SK-MEL-5 (cell line): ENCODE measurements at regions not wholly inside any gene's neighbourhood (a gene's known extent, or its start where the extent isn't known, plus 50 kb on each side); places are given as distances from the start of the nearest gene placed in this dataset.

Source experiments
- DNase-seq: peaks from one replicate; pipeline ENCODE4 v3.0.0-alpha.2; 2016; ENCODE audit warnings: low read depth, low spot score
- in situ Hi-C: cut with HindIII; loops from 2 replicates; pipeline ENCODE4 v1.10.0; 2016; ENCODE audit warnings: low sequenced_read_pairs, high pct_unique_total_duplicates, low pct_unique_long_range_greater_than_20kb

GRCh38 chr11:43573873-43574272 is 106.7 kb upstream of the HSD17B12 start:
- DNase-seq = no peak
- in situ Hi-C loops = no loop called here

GRCh38 chr11:43574411-43574810 is 106.1 kb upstream of the HSD17B12 start:
- in situ Hi-C loops = no loop called here
- no peak for DNase-seq

DNA sequence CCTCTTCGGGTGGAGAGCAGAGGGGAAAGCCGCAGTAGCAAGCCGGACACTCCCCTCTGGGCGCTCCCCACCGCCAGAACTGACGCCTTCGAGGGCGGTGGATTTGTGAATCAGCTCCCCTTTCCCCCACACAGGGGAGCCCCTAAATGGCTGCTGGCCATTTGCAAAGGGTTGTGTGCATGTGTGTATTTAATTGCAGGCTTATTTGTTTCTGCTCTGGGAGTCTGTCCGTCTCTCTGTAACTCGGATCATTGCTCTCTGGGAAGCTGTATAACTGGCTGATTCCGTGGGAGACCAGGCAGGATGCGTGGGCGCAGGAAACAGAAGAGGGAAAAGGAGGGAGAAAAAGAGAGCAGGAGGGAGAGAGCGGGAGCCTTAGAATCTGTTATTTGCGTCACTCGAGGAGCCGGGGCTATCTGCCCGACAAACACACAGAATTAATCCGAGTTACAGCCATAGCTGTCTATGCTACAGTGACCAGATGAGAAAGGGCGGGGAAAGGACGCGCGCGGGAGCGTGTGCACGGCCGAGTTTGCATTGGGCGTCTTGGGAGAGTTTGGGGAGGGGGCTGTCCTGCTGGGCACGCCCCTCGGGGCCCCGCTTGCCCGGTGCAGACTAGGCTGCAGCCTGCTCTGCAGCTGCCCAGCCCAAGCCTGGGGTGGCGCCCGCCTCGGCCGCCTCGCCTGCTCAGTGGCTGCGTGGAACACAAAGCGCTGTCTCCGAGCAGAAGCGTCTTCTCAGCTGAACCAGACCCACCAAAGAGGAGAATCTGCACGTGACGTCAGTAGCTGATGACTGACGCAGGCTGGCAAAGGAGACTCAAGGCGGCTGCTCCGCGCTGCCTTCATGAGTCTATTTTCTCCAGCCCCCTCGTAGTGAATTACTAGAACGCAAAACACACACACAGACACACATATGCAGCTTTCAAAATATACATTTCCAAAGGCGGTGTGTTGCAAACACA is 105.3 kb upstream of the HSD17B12 start:
- in situ Hi-C loops = no loop called here
- DNase-seq = peak; percentile 69

- in situ Hi-C loops = no loop called here
- DNase-seq = no peak
These were observed 104.6 kb upstream of the HSD17B12 start for GRCh38 chr11:43575913-43576310.

DNA sequence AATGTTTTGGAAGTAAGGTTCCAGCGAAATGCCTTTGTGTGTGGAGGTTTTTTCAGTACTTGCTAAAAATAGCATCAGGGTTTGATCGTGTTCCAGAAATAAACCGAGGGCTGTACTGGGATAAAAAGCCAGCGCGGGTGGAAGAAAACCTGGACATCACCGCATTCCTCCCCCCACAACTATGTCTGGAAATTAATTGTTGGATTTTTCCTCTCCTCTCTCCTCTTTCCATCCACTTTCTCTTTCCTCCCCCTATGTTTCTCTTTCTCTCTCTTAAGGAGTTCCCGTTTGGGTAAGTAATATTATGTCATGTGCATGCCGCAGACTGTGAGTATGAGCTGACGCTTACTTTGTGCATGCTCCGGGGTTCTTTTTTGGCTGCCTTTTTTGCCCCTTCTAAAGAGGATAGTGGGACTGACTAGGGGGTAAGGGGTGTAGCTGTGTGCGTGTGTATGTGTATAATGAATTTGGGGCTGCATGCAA is 104.2 kb upstream of the HSD17B12 start:
- DNase-seq = no peak
- in situ Hi-C loops = no loop called here

DNA sequence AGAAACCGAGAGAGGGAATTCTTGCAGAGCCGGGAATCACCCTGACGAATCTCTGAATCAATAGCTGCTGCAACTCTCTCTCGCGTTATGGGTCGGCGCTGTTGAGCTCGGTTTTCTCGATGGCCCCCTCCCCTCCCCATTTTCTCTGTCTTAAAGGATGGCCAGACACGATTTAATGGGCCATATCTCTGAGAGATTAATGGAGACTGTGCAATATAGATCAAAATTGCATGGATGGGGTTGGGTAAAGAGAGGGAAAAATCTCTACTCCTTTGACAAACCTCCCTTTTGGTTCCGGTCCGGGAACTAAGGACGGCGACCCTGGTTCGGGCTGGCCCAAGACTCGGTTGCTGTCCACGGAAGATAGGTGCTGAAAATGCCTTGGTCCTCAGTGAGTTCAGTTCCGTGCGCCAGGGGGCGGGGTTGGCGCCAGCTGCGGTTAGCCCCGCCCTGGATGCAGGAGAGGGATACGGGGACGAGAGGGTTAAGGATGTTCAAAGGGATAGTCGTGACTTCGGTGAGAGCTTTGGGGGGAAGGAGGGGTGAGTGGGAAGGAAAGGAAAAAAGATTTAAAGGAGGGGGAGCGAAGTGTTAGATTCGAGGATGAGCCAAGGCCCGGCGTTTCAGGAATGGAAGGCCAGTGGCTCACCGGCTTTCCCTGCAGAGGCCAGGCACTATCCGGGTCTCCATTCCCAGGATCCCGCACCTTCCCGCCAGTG is 103.6 kb upstream of the HSD17B12 start:
- in situ Hi-C loops = no loop called here
- DNase-seq = peak; percentile 64

DNA sequence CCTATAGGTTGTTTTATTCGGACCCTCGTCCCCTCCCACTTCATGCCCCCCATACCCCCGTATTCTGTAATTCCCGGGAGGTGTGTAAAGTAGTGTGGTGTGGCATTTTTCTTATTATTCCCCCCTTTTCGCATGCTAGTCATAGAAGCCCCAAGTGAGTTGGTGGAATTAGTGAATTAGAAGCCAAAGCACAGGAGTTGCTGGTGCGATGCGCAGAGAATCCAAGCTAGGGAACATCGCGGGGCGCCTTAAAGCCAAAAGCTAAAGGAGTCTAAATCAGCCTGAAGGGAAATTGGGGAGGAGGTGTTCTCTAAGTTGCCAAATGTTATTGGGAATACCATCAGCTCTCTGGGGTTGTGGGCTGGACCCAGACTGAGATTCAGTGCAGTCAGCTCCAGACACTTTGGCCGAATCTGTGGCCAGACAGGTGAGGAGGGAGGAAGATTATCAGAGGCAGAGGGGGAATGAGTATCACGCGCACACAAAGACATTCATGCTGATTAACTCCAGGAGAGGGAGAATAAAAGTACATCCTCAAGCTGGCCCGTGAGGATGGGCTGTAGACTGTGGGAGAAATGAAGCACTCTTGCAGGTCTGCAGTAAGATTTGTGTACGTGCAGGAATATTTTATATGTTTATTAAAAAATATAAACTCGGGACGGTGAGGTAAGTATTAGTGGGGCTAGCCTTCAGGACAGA is 102.8 kb upstream of the HSD17B12 start:
- no peak for DNase-seq
- in situ Hi-C loops = no loop called here

GRCh38 chr11:43578346-43579170 is 102.0 kb upstream of the HSD17B12 start:
- in situ Hi-C loops = no loop called here
- no peak for DNase-seq

DNA sequence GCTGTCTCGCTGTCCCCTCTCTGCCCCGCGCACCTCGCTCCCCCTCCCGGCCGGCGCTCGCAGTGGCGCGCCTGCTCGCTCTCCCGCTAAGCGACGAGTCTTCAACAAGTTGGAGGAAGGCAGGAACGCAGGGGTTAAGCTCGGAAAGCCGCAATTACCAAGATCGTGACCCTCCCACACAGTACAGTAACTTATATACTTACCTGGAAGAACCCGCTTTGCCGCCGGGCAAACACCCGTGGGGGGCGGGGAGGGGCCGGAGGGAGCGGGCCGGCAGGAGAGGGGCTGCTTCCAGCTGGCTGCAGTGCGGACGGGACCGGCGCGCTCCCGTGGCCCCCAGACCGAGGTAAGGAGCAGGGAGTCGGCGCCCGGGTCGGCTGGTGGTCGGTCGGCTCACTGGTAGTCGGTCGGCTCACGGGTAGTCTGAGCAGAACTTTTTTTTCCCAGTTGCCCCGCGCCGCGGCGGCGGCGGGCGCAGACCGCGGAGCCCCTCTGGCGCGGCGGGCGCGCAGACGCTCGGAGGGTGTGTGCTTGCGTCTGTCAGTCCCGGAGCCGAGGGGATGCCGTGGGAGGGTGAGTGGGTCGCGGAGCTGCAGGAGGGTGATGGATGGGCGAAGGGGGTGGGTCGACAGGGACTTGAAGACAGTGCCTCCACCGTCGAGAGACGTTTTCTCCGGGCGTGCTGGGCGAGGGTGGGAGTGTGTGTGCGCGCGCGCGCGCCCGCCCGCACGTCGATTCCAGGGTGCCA is 101.2 kb upstream of the HSD17B12 start:
- in situ Hi-C loops = no loop called here
- peak; percentile 37 for DNase-seq

- DNase-seq = no peak
- in situ Hi-C loops = no loop called here
These were observed 100.6 kb upstream of the HSD17B12 start for GRCh38 chr11:43579919-43580276.

- peak; percentile 45 for DNase-seq
- in situ Hi-C loops = no loop called here
These were observed 99.7 kb upstream of the HSD17B12 start for GRCh38 chr11:43580735-43581369.

DNA sequence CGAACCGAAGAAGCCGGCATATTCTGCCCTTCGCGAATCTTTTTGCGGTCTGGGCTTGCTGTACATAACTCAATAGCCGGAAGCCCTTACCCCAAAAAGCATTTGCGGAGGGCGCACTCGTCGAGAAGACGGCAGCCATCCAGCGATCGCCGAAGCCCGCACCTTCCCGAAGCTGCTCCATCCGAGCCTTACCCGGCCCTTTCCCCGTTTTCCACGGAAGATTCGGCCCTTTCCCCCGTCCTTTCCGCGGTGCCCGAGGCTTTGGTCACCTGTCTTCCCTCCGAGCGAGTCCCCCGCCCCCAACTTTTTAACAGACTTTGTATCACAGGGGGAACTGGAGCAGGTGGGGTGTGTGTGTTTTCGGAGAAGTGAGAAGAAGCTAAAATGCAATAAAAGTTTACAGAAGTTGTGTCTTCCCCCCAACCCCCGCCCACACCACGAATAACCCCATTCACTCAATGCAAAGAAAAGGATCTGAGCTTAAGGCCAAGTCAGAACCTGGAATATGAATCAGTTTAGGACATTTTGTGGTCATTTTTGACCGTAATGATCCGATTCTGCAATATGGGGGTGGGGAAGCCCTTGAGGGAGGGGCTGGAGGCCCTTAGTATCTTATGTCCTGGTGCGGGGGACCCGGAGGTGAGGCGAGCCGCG is 99.0 kb upstream of the HSD17B12 start:
- in situ Hi-C loops = no loop called here
- no peak for DNase-seq

- DNase-seq = no peak
- in situ Hi-C loops = no loop called here
These were observed 98.3 kb upstream of the HSD17B12 start for GRCh38 chr11:43582024-43582862.

GRCh38 chr11:43582863-43583462 is 97.6 kb upstream of the HSD17B12 start:
- in situ Hi-C loops = no loop called here

DNA sequence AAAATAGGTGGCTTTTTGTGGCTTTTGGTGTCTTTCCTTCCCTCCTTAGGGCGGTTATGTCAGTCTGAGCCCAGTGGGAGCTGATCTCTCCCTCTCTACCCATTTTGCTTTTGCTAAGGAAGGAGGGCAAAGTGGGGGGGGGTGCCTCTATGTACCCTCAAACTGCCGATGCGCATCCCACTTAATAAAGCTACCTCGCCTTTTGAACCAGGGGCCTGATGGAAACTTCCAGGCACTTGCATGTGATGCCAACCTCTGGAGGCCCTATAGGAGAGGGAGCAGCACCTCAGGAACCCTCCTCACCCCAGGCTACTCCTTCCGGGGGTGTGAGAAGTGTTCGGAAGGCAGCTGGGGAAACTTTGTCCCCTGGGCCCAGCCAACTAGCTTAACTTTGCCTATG is 97.0 kb upstream of the HSD17B12 start:
- no peak for DNase-seq
- in situ Hi-C loops = no loop called here

More at GRCh38 chr11:43582863-43583462, 97.6 kb upstream of the HSD17B12 start:
- no peak for DNase-seq
